H1 (cell line): ENCODE measurements at regions not wholly inside any gene's neighbourhood (a gene's known extent, or its start where the extent isn't known, plus 50 kb on each side); places are given as distances from the start of the nearest gene placed in this dataset.

Experiments
- CTCF ChIA-PET: fragments of 300-600 bp; sonication (Branson Sonifier 250); formaldehyde crosslinking; loops from one replicate; lab custom pipeline; 2021; ENCODE audit not compliant: partially characterized antibody; lab: Charles Lee
- POLR2A ChIA-PET: fragments of 300-600 bp; sonication (Branson Sonifier 250); formaldehyde crosslinking; loops from one replicate; lab custom pipeline; 2021; ENCODE audit warnings: inconsistent platforms; ENCODE audit not compliant: partially characterized antibody; lab: Charles Lee
- DNase-seq, 2 experiments: peaks; one replicate each; pipeline versions ENCODE4 v3.0.0 to v3.0.0-alpha.2; 2010 to 2022; ENCODE audit warnings: low spot score in 2 of 2, low read depth in 1 of 2, mixed read lengths in 1 of 2
- FAIRE-seq: peaks from 2 replicates; lab custom pipeline; 2011; peaks lifted over from hg19 to GRCh38; lab: Jason Lieb, UNC
- H2AFZ ChIP-seq: 2 replicates; pipeline ENCODE4 v1.8.1; 2012; ENCODE audit warnings: low read length, inconsistent platforms
- H2AK5ac ChIP-seq: 2 replicates; pipeline ENCODE4 v1.6.1; 2013; ENCODE audit warnings: low read depth, low read length
- H2BK120ac ChIP-seq: replicated peaks from 2 replicates; pipeline ENCODE3; 2013; ENCODE audit warnings: low read depth, low read length, inconsistent platforms
- H2BK12ac ChIP-seq: 2 replicates; pipeline ENCODE4 v1.6.1; 2013; ENCODE audit warnings: low read depth, low read length
- H2BK15ac ChIP-seq: 2 replicates; pipeline ENCODE4 v1.6.1; 2013; ENCODE audit warnings: low read length
- H2BK20ac ChIP-seq: 2 replicates; pipeline ENCODE4 v1.6.1; 2013; ENCODE audit warnings: low read length
- H2BK5ac ChIP-seq: 2 replicates; pipeline ENCODE4 v1.6.1; 2013; ENCODE audit warnings: low read depth, low read length
- H3K14ac ChIP-seq: 2 replicates; pipeline ENCODE4 v1.6.1; 2013; ENCODE audit warnings: inconsistent platforms; ENCODE audit not compliant: insufficient read length
- H3K18ac ChIP-seq: 2 replicates; pipeline ENCODE4 v1.6.1; 2013; ENCODE audit warnings: low read length; ENCODE audit errors: extremely low read depth
- H3K23ac ChIP-seq: 2 replicates; pipeline ENCODE4 v1.6.1; 2013; ENCODE audit warnings: inconsistent platforms; ENCODE audit not compliant: insufficient read length
- H3K23me2 ChIP-seq: 2 replicates; pipeline ENCODE4 v1.6.1; 2013; ENCODE audit warnings: low read depth, low read length
- H3K27ac ChIP-seq: 2 replicates; pipeline ENCODE4 v1.6.1; 2011; ENCODE audit warnings: low read depth, low read length, inconsistent platforms
- H3K27me3 ChIP-seq, 4 experiments: replicated peaks in 1 of 4; 1 replicate in 1 of 4; 2 replicates in 3 of 4; pipeline versions ENCODE4 v1.6.1 to v1.8.1; 2011 to 2013; ENCODE audit warnings: low read length in 3 of 4, mild to moderate bottlenecking in 3 of 4, inconsistent platforms in 2 of 4, mixed read lengths in 2 of 4, moderate library complexity in 1 of 4; ENCODE audit not compliant: control insufficient read depth in 3 of 4, insufficient read depth in 3 of 4; ENCODE audit errors: extremely low read depth in 1 of 4
- H3K36me3 ChIP-seq, 4 experiments: 2 replicates each; pipeline versions ENCODE4 v1.6.1 to v1.8.1; 2011 to 2013; ENCODE audit warnings: mild to moderate bottlenecking in 4 of 4, low read length in 3 of 4, moderate library complexity in 2 of 4, control low read depth in 1 of 4, inconsistent platforms in 1 of 4; ENCODE audit not compliant: insufficient read depth in 4 of 4, control insufficient read depth in 2 of 4
- H3K4ac ChIP-seq: replicated peaks from 2 replicates; pipeline ENCODE3; 2013; ENCODE audit warnings: low read length, low read depth, mixed read lengths, inconsistent platforms; ENCODE audit not compliant: insufficient read length
- H3K4me1 ChIP-seq, 4 experiments: replicated peaks in 1 of 4; 1 replicate in 1 of 4; 2 replicates in 3 of 4; pipeline versions ENCODE4 v1.6.1 to v1.8.1; 2011 to 2013; ENCODE audit warnings: low read length in 3 of 4, inconsistent platforms in 2 of 4, mixed read lengths in 1 of 4; ENCODE audit not compliant: insufficient read depth in 4 of 4, control insufficient read depth in 3 of 4
- H3K4me2 ChIP-seq, 2 experiments: 2 replicates each; pipeline versions ENCODE4 v1.6.1 to v1.8.1; 2011 to 2013; ENCODE audit warnings: low read depth in 2 of 2, low read length in 2 of 2, control low read depth in 1 of 2, inconsistent platforms in 1 of 2, mild to moderate bottlenecking in 1 of 2; ENCODE audit not compliant: insufficient read depth in 1 of 2
- H3K4me3 ChIP-seq, 4 experiments: fragments of 200-600, 300-600 bp in 1 of 4; sonication (generic), shearing (Covaris generic), sonication (Bioruptor Twin) in 1 of 4; 2 replicates each; pipeline versions ENCODE4 v1.5.1 to v1.8.1; 2011 to 2016; ENCODE audit warnings: low read length in 4 of 4, low read depth in 3 of 4, control low read depth in 2 of 4, inconsistent platforms in 2 of 4, mild to moderate bottlenecking in 2 of 4, mixed read lengths in 1 of 4, moderate library complexity in 1 of 4; ENCODE audit not compliant: insufficient read depth in 2 of 4; ENCODE audit errors: extremely low read depth in 1 of 4
- H3K56ac ChIP-seq: replicated peaks from 2 replicates; pipeline ENCODE3; 2013; ENCODE audit warnings: low read depth, mild to moderate bottlenecking, mixed read lengths, low read length, inconsistent platforms; ENCODE audit not compliant: insufficient read length
- H3K79me1 ChIP-seq: 2 replicates; pipeline ENCODE4 v1.6.1; 2013; ENCODE audit warnings: low read depth, low read length, control low read depth
- H3K79me2 ChIP-seq, 2 experiments: 2 replicates each; pipeline versions ENCODE4 v1.6.1 to v1.8.1; 2012 to 2013; ENCODE audit warnings: low read length in 2 of 2, mild to moderate bottlenecking in 2 of 2, inconsistent platforms in 1 of 2; ENCODE audit not compliant: insufficient read depth in 2 of 2, control insufficient read depth in 1 of 2
- H3K9ac ChIP-seq, 4 experiments: replicated peaks in 1 of 4; 1 replicate in 1 of 4; 2 replicates in 3 of 4; pipeline versions ENCODE4 v1.6.1 to v1.8.1; 2011 to 2013; ENCODE audit warnings: low read depth in 3 of 4, low read length in 3 of 4, control low read depth in 2 of 4, mild to moderate bottlenecking in 2 of 4, moderate library complexity in 2 of 4, inconsistent platforms in 1 of 4; ENCODE audit errors: extremely low read depth in 1 of 4
- H3K9me3 ChIP-seq, 2 experiments: 2 replicates each; pipeline versions ENCODE4 v1.6.1 to v1.8.1; 2012 to 2013; ENCODE audit warnings: mild to moderate bottlenecking in 2 of 2, moderate library complexity in 2 of 2, control low read depth in 1 of 2, inconsistent platforms in 1 of 2, low read depth in 1 of 2, low read length in 1 of 2, mixed read lengths in 1 of 2; ENCODE audit not compliant: insufficient read depth in 2 of 2
- H4K20me1 ChIP-seq, 2 experiments: replicated peaks in 1 of 2; 2 replicates each; pipeline versions ENCODE3 to v1.8.1; 2011 to 2013; ENCODE audit warnings: inconsistent platforms in 2 of 2, low read length in 2 of 2, mild to moderate bottlenecking in 1 of 2; ENCODE audit not compliant: insufficient read depth in 2 of 2, control insufficient read depth in 1 of 2
- H4K5ac ChIP-seq: 2 replicates; pipeline ENCODE4 v1.6.1; 2013; ENCODE audit warnings: low read length, low read depth, mixed read lengths, inconsistent platforms; ENCODE audit not compliant: insufficient read length
- H4K8ac ChIP-seq: 2 replicates; pipeline ENCODE4 v1.8.0; 2013; ENCODE audit warnings: mild to moderate bottlenecking, moderate library complexity, low read length, inconsistent platforms; ENCODE audit not compliant: insufficient read depth; ENCODE audit errors: extremely low read depth
- H4K91ac ChIP-seq: replicated peaks from 2 replicates; pipeline ENCODE3; 2013; ENCODE audit warnings: low read length, mixed read lengths, inconsistent platforms; ENCODE audit not compliant: insufficient read length
- ASH2L ChIP-seq: fragments of 200-600, 300-600 bp; sonication (generic); IDR thresholded peaks from one replicate; pipeline ENCODE4 v1.7.1; 2017; ENCODE audit warnings: low read length
- WGBS, 2 experiments: shearing (Covaris generic) in 1 of 2; methylation state at CpG; one replicate each; pipeline versions ENCODE4 v1.1.6 to v1.1.7; 2013 to 2015; ENCODE audit warnings: low lambda C conversion rate in 2 of 2, mixed read lengths in 2 of 2, inconsistent platforms in 1 of 2, low coverage in 1 of 2, missing lambda C conversion rate in 1 of 2; ENCODE audit not compliant: insufficient replicate concordance in 2 of 2, insufficient coverage in 1 of 2, insufficient read length in 1 of 2; ENCODE audit errors: extremely low coverage in 1 of 2, missing lambda C conversion rate in 1 of 2; 5-methylcytosine and 5-hydroxymethylcytosine counted together

DNA sequence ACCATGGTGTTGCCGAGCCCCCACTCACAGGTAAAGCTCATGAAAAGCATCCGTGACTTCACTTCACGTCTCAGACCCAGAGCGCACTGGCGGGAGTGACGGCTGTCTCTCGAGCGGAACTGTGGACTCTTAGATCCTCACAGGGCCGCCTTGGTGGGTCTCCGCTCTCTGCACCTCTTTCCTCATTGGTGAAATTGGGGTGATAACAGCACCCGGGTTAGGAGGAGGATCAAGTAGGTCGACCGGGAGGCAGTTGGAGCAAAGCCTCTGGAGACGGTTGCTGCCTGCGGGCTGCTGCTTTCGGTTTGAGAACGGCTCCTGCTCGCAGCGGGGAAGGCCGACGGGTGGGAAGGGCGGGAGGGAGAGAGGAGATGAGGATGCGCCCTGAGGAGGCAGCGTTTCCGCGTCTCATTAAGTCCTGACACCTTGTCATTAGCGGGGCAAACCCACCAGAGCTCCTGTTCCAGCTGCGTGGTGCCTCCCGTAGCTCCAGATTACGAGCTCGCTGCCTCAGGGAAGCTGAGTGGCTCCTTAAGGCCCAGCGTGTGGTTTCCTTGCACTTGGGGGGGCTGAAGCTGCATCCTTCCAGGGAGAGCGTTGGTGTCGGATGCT, 51.9 kb upstream of the CFAP46 start:
- TF ChIP-seq ASH2L, result no peak
- H3K14ac ChIP-seq, result no peak overlapping the region
- POLR2A ChIA-PET, result no interaction called here
- H4K20me1 ChIP-seq, result peaks cover 0 to 3% of the 10 kb centered on the region in 2 experiments
- H2BK12ac ChIP-seq, result no peak overlapping the region
- CTCF ChIA-PET, result interaction anchor here (0.9 to 1.3 kb wide), 5 partner anchors 8 to 149 kb away, joined by 3 to 6 read pairs (median 3); no protein-coding TSS in a partner anchor
- no peaks in the 10 kb centered on the region for H3K27me3 ChIP-seq
- H3K79me2 ChIP-seq, result no peaks in the 10 kb centered on the region
- H3K56ac ChIP-seq, result no peak overlapping the region
- no peak overlapping the region for H2BK5ac ChIP-seq
- H3K4me2 ChIP-seq, result no peak overlapping the region
- no peak overlapping the region for H3K4ac ChIP-seq
- H2BK15ac ChIP-seq, result no peak overlapping the region
- H3K9me3 ChIP-seq, result no peaks in the 10 kb centered on the region
- no peak overlapping the region; the same call in 1 of the 2 replicates for H2AFZ ChIP-seq
- H4K91ac ChIP-seq, result no peak overlapping the region
- no peak overlapping the region for H3K23ac ChIP-seq
- no peak overlapping the region for H4K8ac ChIP-seq
- no peaks in the 10 kb centered on the region for H3K79me1 ChIP-seq
- H3K23me2 ChIP-seq, result no peaks in the 10 kb centered on the region
- H2BK120ac ChIP-seq, result no peak overlapping the region
- no peak overlapping the region for H3K18ac ChIP-seq
- H3K27ac ChIP-seq, result no peak overlapping the region
- DNase-seq (no peak), FAIRE-seq (no peak)
- no peaks in the 10 kb centered on the region for H3K4me1 ChIP-seq
- 84% methylated on average over 26 of the region's 34 CpGs; no CpG with 5 or more reads in 1 of the 2 experiments for WGBS, 2 experiments
- no peak overlapping the region for H2BK20ac ChIP-seq
- no peak overlapping the region for H4K5ac ChIP-seq
- no peak overlapping the region for H3K9ac ChIP-seq
- no peak overlapping the region for H3K4me3 ChIP-seq
- H3K36me3 ChIP-seq, result no peaks in the 10 kb centered on the region
- H2AK5ac ChIP-seq, result no peak overlapping the region
